WTC11 (cell line): ENCODE measurements at regions not wholly inside any gene's neighbourhood (a gene's known extent, or its start where the extent isn't known, plus 50 kb on each side); places are given as distances from the start of the nearest gene placed in this dataset.

Experiments
- KAT7 ChIP-seq: sonication (generic); formaldehyde crosslinking; IDR thresholded peaks from 2 replicates; pipeline ENCODE4 v1.8.1; 2023; ENCODE audit warnings: missing genetic modification reagents, mild to moderate bottlenecking, borderline replicate concordance
- NR1H2 ChIP-seq: sonication (generic); formaldehyde crosslinking; IDR thresholded peaks from 2 replicates; pipeline ENCODE4 v1.9.0; 2021; ENCODE audit warnings: mild to moderate bottlenecking, moderate library complexity, missing genetic modification reagents
- TP53 ChIP-seq: sonication (generic); formaldehyde crosslinking; IDR thresholded peaks from 2 replicates; pipeline ENCODE4 v1.8.1; 2023; ENCODE audit warnings: mild to moderate bottlenecking, missing genetic modification reagents
- TF ChIP-seq, protein P1 (sequence below): sonication (generic); formaldehyde crosslinking; IDR thresholded peaks from 2 replicates; pipeline ENCODE4 v1.8.1; 2023; ENCODE audit warnings: mild to moderate bottlenecking, missing genetic modification reagents, moderate library complexity
- TF ChIP-seq, protein P2 (sequence below): fragments of 200-600 bp; IDR thresholded peaks from 2 replicates; pipeline ENCODE4 v1.8.0; 2022; ENCODE audit warnings: antibody characterized with exemption

- TF ChIP-seq, protein P1, sequence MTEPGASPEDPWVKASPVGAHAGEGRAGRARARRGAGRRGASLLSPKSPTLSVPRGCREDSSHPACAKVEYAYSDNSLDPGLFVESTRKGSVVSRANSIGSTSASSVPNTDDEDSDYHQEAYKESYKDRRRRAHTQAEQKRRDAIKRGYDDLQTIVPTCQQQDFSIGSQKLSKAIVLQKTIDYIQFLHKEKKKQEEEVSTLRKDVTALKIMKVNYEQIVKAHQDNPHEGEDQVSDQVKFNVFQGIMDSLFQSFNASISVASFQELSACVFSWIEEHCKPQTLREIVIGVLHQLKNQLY (CRISPR knock-in tag): no peak
- TF ChIP-seq KAT7 (CRISPR knock-in tag) (no peak), NR1H2 (CRISPR knock-in tag) (no peak), TP53 (CRISPR knock-in tag) (no peak)
- TF ChIP-seq, protein P2, sequence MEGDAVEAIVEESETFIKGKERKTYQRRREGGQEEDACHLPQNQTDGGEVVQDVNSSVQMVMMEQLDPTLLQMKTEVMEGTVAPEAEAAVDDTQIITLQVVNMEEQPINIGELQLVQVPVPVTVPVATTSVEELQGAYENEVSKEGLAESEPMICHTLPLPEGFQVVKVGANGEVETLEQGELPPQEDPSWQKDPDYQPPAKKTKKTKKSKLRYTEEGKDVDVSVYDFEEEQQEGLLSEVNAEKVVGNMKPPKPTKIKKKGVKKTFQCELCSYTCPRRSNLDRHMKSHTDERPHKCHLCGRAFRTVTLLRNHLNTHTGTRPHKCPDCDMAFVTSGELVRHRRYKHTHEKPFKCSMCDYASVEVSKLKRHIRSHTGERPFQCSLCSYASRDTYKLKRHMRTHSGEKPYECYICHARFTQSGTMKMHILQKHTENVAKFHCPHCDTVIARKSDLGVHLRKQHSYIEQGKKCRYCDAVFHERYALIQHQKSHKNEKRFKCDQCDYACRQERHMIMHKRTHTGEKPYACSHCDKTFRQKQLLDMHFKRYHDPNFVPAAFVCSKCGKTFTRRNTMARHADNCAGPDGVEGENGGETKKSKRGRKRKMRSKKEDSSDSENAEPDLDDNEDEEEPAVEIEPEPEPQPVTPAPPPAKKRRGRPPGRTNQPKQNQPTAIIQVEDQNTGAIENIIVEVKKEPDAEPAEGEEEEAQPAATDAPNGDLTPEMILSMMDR: no peak
These were observed 56.3 kb upstream of the LAMA2 start for GRCh38 chr6:128826606-128827005.
